Stimulated activated CD8-positive, alpha-beta memory T cell treated with anti-CD3 and anti-CD28 coated beads, Interleukin-4, amount 100 ng/mL, for 4 hours (primary cell): ENCODE measurements at regions not wholly inside any gene's neighbourhood (a gene's known extent, or its start where the extent isn't known, plus 50 kb on each side); places are given as distances from the start of the nearest gene placed in this dataset.

Experiments used
- DNase-seq, 2 donors: peaks; one replicate each; pipeline ENCODE4 v3.0.0-alpha.2; 2020; ENCODE audit warnings: low read depth in 2 of 2, low spot score in 1 of 2

- DNase-seq, result no peak
These were observed 269.7 kb upstream of the MAF start for GRCh38 chr16:79870016-79870886.

- DNase-seq, result no peak
These were observed 268.9 kb upstream of the MAF start for GRCh38 chr16:79869304-79870015.

DNA sequence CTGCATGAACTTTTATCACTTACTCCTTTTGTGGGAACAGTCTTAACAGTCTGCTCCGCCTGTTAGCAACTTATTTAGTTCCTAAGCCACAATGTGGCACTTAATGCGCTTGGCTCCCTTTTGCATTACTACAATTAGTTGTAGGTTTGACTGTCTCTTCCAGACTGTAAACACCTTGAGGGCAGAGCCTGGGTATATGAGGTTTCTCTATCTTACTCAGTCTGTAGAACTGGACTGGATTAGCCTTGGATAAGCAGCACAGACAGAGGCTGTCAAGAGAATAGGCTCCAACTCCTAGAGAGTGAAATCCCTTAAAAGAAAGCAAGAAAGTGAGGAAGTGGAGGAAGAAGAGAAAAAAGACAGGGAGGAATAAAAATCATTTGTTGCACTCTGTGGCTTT lies 268.3 kb upstream of the MAF start:
- DNase-seq, result no peak

DNA sequence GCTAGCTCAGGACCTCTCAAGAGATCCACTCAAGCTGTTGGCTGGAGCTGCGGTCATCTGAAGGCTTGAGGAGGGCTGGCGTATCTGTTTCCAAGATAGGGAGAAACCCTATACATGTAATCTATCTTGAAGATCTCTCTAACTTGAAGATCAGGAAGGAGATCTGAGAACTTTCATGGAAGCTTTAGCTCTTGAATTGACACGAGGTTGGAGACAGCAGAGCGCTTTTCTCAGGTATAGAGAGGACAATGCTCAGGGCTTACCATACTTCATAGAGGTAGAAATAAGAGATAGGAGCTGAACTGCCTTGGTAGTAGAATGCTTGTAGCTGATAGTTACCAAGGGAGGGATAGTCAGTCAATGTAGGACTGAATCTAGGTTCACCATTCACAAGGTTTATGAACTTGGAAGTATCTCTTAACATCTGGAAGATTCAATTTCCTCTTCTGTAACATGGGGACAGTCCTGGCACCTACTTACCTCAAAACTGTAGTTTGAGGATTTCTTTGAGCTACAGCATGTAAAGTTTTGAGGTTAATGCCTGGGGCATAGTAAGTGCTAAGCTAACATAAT lies 267.0 kb upstream of the MAF start:
- no peak for DNase-seq

DNA sequence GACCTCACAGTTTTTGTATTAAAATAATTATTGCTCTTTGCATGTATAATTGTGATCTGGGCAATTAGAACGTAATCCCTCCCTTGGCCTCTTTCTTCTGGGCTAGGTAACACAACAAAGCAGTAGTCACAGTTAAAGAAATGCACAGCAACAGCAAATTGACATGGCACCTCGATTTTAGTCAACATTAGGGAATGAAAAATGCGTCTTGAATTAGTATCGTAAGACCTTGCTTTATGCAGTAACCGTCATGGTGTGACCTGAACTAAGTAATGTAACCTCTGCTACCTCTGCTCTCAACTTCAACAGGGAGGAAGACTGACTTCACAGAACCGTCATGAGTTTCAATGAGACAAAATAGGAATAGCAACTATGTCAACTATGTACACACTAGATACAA lies 265.4 kb upstream of the MAF start:
- DNase-seq, result no peak

GRCh38 chr16:79864781-79865391 lies 264.3 kb upstream of the MAF start:
- DNase-seq, result no peak

GRCh38 chr16:79864032-79864780 lies 263.7 kb upstream of the MAF start:
- no peak for DNase-seq

- DNase-seq, result no peak
These were observed 262.8 kb upstream of the MAF start for GRCh38 chr16:79863128-79864031.

DNA sequence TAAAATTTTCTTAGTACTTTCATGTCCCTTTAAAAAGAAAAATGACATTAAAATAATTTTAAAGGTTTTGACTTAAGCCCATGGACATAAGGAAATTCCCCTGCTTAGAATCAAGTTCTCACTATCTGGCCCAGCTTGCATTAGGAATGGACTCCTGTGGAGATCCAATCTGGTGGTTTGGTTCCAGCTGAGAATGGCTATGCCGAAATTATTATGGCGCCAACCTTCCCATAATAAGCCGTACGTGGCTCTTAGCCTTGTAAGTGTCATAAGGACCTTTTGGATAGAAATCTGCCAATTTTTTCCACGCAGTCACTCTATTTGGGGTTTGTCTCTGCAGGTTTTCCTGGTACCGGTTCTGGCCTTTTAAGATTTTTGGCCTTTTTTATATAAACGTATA lies 262.1 kb upstream of the MAF start:
- no peak for DNase-seq

DNA sequence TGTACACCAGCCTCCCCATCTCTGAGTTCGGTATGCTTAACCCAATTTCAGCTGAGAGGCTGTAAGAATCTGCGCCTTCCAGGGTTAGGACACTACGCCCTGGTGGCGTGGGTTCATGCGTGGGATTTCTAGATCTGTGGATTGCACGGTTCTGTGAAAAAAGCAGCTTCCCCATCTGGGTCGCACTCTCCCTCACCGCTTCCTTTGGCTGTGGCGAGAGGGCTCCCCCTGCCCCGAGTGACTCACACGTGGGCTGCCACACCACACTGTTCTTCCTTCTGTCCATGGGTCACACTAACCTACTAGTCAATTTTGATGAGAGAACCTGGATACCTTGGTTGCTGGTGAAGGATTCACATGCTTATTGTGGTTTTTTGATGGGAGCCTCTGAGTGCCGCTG lies 256.0 kb upstream of the MAF start:
- DNase-seq, result no peak

GRCh38 chr16:79850348-79850747 lies 249.8 kb upstream of the MAF start:
- no peak for DNase-seq

DNA sequence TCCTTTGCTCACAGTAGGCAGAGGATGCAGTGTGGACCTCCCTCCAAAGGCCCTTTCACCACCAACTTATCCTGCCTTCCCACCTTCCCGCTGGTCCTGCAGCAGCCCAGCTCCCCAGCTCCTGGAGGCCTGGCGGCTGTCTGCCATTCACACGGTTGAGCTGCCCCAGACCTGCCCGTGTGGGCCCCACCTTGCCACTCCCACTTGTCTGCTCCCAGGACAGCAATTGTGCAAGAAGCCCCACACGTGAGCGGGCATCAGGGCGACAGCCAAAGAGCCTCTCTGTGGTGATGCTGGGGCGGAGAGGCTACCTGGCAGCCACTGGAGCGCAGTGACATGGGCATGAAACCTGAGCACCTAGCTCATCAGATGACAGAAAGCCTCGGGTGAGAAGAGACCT lies 248.6 kb upstream of the MAF start:
- no peak for DNase-seq

- DNase-seq, result no peak
These were observed 248.2 kb upstream of the MAF start for GRCh38 chr16:79848719-79849118.

DNA sequence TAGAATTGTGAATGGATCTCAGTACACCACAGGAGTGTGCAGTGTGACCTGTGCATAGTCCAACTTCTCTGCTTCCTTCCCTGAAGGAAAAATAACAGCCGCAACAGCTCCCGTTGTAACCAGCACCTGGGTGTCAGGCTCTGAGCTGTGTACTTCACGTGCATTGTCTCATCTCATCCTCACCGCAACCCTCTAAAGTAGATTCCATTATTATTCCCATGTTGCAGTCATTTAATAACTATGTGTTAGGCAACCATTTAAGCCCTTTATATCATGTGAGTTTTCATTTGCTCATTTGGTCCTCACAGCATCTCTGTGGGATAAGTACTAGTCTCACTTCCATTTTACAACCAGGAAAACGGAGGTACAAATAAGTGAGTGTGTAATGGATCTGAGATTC lies 247.0 kb upstream of the MAF start:
- no peak for DNase-seq

DNA sequence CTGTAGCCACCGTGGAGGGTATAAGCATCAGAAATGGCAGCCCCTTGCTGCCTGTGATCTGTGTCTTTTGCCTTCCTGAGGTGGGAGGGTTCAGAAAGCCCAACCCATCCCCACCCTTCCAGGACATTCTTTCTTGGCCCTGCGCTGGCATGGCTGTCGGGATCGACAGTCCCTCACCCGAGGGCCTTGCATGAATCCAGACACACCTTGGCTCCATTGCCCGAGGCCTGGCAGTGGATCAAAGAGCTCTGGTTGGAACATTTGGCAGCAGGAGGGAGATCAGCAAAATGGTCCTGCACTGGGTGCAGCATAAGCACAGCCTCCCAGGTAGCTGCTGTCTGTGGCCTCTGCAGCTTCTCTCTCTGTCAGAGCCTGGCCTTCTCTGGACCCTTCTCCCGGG lies 246.6 kb upstream of the MAF start:
- DNase-seq, result no peak

GRCh38 chr16:79845734-79846135 lies 245.2 kb upstream of the MAF start:
- DNase-seq, result no peak

- no peak for DNase-seq
These were observed 244.6 kb upstream of the MAF start for GRCh38 chr16:79845033-79845733.

GRCh38 chr16:79844603-79845002 lies 244.1 kb upstream of the MAF start:
- no peak for DNase-seq

DNA sequence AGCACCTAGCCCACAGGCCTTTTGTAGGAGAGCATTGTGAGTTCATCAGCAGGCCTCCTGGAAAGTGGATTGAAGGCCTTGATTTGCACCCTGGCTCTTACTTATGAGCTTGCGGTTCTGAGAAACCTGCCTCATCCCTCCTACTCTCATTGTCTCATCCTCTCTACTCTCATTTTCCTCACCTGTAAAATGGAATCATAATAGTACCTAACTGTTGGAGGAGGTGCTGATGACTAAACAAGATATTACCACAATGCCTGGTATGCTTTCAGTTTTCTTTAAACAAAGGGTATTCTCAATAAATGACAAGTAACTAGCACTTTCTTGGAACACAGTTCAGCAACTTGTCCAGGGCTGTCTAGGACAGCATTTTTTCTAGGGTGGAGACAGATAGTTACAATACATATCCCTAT lies 243.1 kb upstream of the MAF start:
- no peak for DNase-seq

- DNase-seq, result no peak
These were observed 242.6 kb upstream of the MAF start for GRCh38 chr16:79843145-79843544.
